Left lung (tissue), 4 donors: ENCODE measurements at regions not wholly inside any gene's neighbourhood (a gene's known extent, or its start where the extent isn't known, plus 50 kb on each side); places are given as distances from the start of the nearest gene placed in this dataset.

Source experiments
- ATAC-seq: fragments of 200-7000 bp; cut with Tn5 transposase; one replicate; pipeline ENCODE4 v1.9.1; 2020; ENCODE audit warnings: moderate library complexity
- DNase-seq, 4 donors: peaks; one replicate each; pipeline ENCODE4 v3.0.0-alpha.2; 2013 to 2020
- H3K27ac ChIP-seq, 2 donors: fragments of 200-600 bp; sonication (generic) in 1 of 2; one replicate each; pipeline versions ENCODE4 v1.5.0 to v1.8.0; 2020 to 2021
- H3K27me3 ChIP-seq, 2 donors: fragments of 200-600 bp; sonication (generic) in 1 of 2; one replicate each; pipeline versions ENCODE4 v1.5.0 to v1.8.0; 2020 to 2021
- H3K36me3 ChIP-seq, 2 donors: fragments of 200-600 bp; sonication (generic) in 1 of 2; one replicate each; pipeline versions ENCODE4 v1.5.0 to v1.8.0; 2020 to 2021
- H3K4me1 ChIP-seq, 2 donors: fragments of 200-600 bp; one replicate each; pipeline ENCODE4 v1.8.0; 2021
- H3K4me3 ChIP-seq, 2 donors: fragments of 200-600 bp; sonication (generic) in 1 of 2; one replicate each; pipeline versions ENCODE4 v1.5.0 to v1.8.0; 2020 to 2021; ENCODE audit warnings: mild to moderate bottlenecking in 1 of 2
- H3K9me3 ChIP-seq, 2 donors: fragments of 200-600 bp; sonication (generic) in 1 of 2; one replicate each; pipeline versions ENCODE4 v1.5.0 to v1.8.0; 2020 to 2021
- intact Hi-C, 2 donors: fragments of 100-400 bp; cut with DNase I; formaldehyde crosslinking; loops; one replicate each; pipeline versions ENCODE4 v1.11.2 to v1.14.2; 2022
- TF ChIP-seq, protein P1 (sequence below), 2 donors: fragments of 200-600 bp; sonication (generic) in 1 of 2; IDR thresholded peaks; one replicate each; pipeline versions ENCODE4 v1.5.0 to v1.8.0; 2021; ENCODE audit warnings: antibody characterized with exemption in 2 of 2
- donor health status: DM: no; HTN: yes; CAD: no.
- donor health status: DM: no; HTN: no; CAD: no.

DNA sequence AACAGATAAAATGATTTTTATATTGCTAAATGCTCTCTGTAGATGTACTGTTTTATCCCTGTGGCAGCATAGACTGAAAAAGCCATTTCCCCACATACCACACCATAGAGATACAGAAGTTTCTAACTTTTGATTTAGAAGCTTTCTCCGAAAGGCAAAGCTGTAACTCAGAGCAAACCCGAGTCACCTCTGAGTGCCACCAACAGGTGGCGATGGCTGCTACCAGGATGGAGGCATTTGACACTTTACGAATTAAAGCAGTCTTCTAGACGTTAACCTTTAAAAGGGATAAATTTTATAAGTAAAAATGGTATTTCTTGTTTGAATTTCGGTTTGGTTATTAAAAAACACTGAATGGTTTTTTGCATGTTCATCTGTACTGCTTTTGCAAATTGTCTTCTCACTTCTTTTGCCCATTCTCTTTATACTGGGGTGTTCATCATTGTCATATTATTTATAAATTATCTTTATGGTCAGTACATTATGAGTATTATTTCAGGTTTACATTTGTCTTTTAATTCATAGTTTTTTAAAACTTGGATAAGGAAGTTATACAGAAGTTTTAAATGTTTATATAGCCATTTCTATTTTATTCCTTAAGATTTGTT is 201.0 kb upstream of the CEP162 start:
- Histone ChIP-seq H3K4me3 (no peak overlapping the region), H3K4me1 (no peaks in the 10 kb centered on the region), H3K27me3 (peaks cover 11 to 23% of the 10 kb centered on the region in 2 donors), H3K9me3 (no peaks in the 10 kb centered on the region), H3K27ac (no peak overlapping the region), H3K36me3 (no peaks in the 10 kb centered on the region)
- TF ChIP-seq, protein P1, sequence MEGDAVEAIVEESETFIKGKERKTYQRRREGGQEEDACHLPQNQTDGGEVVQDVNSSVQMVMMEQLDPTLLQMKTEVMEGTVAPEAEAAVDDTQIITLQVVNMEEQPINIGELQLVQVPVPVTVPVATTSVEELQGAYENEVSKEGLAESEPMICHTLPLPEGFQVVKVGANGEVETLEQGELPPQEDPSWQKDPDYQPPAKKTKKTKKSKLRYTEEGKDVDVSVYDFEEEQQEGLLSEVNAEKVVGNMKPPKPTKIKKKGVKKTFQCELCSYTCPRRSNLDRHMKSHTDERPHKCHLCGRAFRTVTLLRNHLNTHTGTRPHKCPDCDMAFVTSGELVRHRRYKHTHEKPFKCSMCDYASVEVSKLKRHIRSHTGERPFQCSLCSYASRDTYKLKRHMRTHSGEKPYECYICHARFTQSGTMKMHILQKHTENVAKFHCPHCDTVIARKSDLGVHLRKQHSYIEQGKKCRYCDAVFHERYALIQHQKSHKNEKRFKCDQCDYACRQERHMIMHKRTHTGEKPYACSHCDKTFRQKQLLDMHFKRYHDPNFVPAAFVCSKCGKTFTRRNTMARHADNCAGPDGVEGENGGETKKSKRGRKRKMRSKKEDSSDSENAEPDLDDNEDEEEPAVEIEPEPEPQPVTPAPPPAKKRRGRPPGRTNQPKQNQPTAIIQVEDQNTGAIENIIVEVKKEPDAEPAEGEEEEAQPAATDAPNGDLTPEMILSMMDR (IDR thresholded peaks at IDR 0.05): peak; percentile 49 to 55
- DNase-seq: peak in 3 of 4 donors; percentile 15 to 58 (median 47)
- ATAC-seq: peak; percentile 77
- intact Hi-C loops: no loop called here

DNA sequence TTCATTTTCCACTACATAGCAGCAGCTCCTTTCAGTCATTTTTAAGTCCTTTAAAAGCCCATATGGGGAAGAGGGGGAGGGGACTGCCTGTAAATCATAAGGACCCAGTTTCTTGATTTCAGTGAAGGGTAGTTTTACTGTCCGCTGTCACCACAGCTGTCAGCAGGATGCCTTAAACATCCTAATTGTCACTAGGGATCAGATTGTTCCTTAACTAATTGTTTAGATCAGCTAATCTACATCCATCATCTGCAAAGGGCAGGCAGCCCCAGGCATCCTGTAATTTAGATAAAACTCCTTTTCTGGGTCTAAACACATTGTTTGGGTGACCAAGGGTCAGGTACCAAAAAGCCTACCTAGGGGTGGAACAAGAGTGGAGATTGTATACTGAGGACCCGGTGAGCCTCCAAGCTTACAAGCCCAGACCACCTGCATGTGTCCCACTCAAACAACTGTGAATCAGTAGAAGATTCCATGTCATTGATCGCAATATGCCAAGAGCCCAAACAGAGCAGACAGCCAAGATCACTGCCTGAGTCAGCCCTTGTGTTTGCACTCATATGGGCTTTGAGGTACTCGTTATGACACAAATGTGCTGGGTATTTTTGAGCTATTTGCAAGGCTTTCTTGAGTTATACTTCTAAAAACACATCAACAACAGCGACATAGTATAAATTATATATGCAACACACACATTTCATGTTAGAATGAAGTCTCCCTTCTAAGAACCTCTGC is 198.7 kb upstream of the CEP162 start:
- TF ChIP-seq, protein P1 (IDR thresholded peaks at IDR 0.05): no peak
- ATAC-seq (no peak), DNase-seq (no peak)
- Histone ChIP-seq H3K27me3 (peaks cover 11 to 42% of the 10 kb centered on the region in 2 donors), H3K27ac (no peak overlapping the region), H3K9me3 (no peaks in the 10 kb centered on the region), H3K4me1 (no peaks in the 10 kb centered on the region), H3K4me3 (no peak overlapping the region), H3K36me3 (no peaks in the 10 kb centered on the region)
- intact Hi-C loops: no loop called here

DNA sequence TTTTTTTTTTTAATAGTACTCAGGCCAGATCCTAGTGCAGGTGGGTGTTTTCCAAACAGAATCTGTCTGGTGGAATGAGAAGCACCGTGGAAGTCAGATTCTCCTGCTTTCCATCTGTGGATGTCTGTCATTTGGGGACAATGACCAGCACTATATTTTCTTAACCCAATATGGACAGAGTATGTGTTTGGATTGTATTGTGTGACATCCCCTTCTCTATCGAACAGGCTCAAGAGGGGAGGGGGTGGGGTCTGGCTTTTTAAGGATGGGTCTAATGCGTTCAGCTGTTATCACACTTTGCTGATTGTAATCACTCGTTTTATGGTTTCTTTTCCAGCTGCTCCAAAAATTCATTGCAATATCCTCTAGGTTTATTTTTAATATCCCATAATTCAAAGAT is 197.5 kb upstream of the CEP162 start:
- Histone ChIP-seq H3K4me1 (no peaks in the 10 kb centered on the region), H3K27me3 (peaks cover 11 to 42% of the 10 kb centered on the region in 2 donors), H3K27ac (no peak overlapping the region), H3K9me3 (no peaks in the 10 kb centered on the region), H3K4me3 (no peak overlapping the region), H3K36me3 (no peaks in the 10 kb centered on the region)
- intact Hi-C loops: no loop called here
- TF ChIP-seq, protein P1 (IDR thresholded peaks at IDR 0.05): no peak
- no peak for ATAC-seq
- no peak for DNase-seq

DNA sequence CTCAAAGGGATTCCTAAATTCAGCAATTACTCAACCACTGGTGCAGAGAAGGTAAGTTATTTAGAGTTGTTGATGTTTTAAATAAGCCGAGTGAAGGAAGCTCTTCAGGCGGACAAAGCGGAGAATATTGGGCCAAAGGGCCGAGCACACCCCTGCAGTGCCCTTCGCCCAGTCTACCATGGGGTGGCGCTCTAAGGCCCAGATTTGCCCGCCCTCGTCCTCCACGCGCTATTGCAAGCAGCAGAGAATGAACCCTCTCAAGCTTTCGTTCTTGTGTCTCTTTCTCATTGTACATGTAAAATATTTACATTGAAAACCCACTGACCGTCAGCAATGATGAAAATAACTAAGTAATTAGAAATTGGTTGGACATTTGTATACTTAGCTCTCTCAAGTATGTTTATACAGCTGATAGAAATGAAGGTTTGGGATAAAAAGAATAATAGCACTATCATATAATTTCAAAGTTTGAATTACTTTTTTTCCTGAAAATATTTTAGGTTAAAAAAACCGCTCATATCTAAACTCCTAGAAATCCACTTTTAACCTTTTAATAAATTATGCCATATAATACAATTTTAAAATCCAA is 195.0 kb upstream of the CEP162 start:
- no peaks in the 10 kb centered on the region for H3K4me1 ChIP-seq
- TF ChIP-seq, protein P1 (IDR thresholded peaks at IDR 0.05): peak in 1 of 2 donors; percentile 42
- ATAC-seq (peak; percentile 93), DNase-seq (peak in 3 of 4 donors; percentile 28 to 54 (median 53))
- H3K9me3 ChIP-seq: no peaks in the 10 kb centered on the region
- no peak overlapping the region for H3K4me3 ChIP-seq
- intact Hi-C loops: no loop called here
- H3K36me3 ChIP-seq: no peaks in the 10 kb centered on the region
- H3K27me3 ChIP-seq: peaks cover 6 to 42% of the 10 kb centered on the region in 2 donors
- H3K27ac ChIP-seq: no peak overlapping the region

DNA sequence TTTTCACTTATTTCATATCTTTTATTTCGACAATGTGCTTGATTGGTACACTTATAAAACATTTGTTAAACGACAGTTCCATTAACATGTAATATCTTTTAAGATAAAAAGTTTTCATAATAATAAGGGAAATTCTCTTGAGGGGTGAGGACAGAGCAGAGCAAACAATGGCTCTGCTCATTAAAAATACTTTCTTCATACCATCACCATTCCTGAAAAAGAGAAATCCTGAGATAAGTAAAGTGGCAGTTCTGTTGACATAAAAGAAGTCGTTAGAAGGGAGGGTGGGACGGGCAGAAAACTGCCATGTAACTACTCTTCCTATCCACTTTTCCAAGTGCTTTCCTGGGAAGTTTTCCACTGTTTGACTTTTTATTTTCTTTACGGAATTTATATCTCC is 193.6 kb upstream of the CEP162 start:
- no peak overlapping the region for H3K4me3 ChIP-seq
- TF ChIP-seq, protein P1 (IDR thresholded peaks at IDR 0.05): no peak
- H3K4me1 ChIP-seq: no peaks in the 10 kb centered on the region
- peaks cover 0 to 39% of the 10 kb centered on the region in 2 donors for H3K27me3 ChIP-seq
- H3K36me3 ChIP-seq: no peaks in the 10 kb centered on the region
- no peak for DNase-seq
- no peak overlapping the region for H3K27ac ChIP-seq
- intact Hi-C loops: no loop called here
- no peaks in the 10 kb centered on the region for H3K9me3 ChIP-seq
- ATAC-seq: peak; percentile 64
